NCI-H510A (cell line): ENCODE measurements at regions not wholly inside any gene's neighbourhood (a gene's known extent, or its start where the extent isn't known, plus 50 kb on each side); places are given as distances from the start of the nearest gene placed in this dataset.
"Not testable (repeated sequence)": the region's sequence is repeated elsewhere in the genome, so short reads cannot be mapped to it uniquely, and the experiment has no call there.

Source experiments
- DNase-seq: peaks from one replicate; lab custom pipeline; 2025; lab: John Stamatoyannopoulos, UW

DNA sequence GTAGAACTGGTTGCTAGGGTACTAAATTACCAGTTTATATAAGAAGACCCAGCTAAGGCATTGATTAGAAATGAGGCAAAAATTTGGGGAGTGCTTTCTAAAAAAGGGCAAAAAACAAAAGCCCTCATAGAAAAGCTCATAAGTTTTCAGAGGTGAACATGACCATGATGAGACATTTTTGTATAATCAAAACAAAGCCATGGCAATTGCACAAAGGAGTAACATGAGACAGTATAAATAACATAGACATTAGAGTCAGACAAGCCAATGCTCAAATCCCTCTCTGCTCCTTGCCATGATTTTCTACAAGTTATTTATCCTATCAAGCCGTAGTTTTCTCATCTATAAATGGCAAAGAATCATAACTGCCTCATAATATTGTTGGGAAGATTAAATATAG lies 112.2 kb upstream of the ADTRP start:
- no peak for DNase-seq

GRCh38 chr6:11890209-11890608 lies 111.6 kb upstream of the ADTRP start:
- DNase-seq, result no peak

GRCh38 chr6:11889572-11889971 lies 111.0 kb upstream of the ADTRP start:
- no peak for DNase-seq

DNA sequence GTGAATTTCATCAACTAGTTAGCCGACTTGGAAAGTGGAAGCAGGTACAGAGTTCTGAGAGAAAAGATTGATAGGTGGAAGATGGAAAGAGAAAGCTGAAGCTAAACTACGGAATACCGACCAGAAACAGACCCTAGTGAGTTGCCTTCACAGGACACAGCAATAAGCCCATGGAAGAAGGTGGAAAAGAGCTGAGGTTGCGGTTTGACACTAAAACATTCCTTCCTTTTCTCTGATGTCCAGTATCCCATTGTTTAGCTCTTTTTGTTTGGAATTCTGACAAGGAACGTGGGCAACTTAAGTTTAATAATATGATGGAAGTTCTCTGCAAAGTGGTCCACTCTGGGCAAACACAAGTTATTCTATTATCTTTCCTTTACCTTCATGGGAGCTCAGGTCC lies 110.1 kb upstream of the ADTRP start:
- no peak for DNase-seq

- DNase-seq, result no peak
Observed at GRCh38 chr6:11885159-11885558, 106.6 kb upstream of the ADTRP start.

DNA sequence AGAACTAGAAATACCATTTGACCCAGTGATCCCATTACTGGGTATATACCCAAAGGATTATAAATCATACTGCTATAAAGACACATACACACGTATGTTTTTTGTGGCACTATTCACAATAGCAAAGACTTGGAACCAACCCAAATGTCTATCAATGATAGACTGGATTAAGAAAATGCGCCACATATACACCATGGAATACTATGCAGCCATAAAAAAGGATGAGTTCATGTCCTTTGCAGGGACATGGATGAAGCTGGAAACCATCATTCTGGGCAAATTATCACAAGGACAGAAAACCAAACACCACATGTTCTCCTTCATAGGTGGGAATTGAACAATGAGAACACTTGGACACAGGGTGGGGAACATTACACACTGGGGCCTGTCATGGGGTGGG lies 104.9 kb upstream of the ADTRP start:
- DNase-seq, result not testable (repeated sequence)

- not testable (repeated sequence) for DNase-seq
Observed at GRCh38 chr6:11880156-11880555, 101.6 kb upstream of the ADTRP start.

- no peak for DNase-seq
Observed at GRCh38 chr6:11878735-11879134, 100.1 kb upstream of the ADTRP start.

DNA sequence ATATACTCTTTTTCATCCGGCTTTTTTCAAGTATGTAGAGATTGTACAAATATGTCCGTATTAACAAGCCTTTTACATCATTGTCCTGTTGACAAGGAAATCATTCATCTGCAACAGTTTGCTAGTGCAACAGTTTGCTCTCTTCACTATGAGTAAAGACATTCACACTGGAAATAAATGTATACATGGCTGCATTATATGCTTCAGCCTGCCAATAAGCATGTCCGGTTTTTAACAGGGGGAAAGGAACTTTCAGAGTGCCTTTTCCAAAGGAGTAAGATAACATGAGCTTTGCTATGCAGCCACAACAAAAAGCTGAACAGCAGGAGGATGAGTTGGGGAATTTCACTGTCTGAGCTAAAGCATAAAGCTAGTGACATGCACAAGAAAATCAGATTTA lies 99.4 kb upstream of the ADTRP start:
- no peak for DNase-seq

DNA sequence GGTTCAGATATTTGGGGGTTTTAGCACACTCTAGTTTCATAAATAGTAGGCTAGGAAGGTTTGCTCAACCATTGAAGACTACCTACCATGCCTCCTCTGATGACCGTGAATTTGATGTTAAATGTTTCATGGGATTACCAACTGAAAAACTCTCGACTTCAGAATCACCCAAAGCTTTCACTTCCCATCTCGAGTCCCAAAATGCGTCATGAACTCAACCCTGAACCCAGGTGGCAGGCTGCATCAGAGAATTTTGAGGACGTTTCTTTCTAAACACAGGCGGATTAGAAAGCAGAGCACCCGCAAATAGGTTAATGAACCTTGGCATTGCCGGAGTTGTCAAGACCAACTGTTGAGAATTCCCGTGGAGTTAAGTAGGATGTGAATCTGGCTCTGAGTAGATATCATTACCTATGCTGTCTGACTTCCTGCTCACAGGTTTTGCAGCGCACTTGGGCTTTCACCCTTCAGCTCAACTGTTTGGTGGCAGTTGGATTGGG lies 98.4 kb upstream of the ADTRP start:
- no peak for DNase-seq

DNA sequence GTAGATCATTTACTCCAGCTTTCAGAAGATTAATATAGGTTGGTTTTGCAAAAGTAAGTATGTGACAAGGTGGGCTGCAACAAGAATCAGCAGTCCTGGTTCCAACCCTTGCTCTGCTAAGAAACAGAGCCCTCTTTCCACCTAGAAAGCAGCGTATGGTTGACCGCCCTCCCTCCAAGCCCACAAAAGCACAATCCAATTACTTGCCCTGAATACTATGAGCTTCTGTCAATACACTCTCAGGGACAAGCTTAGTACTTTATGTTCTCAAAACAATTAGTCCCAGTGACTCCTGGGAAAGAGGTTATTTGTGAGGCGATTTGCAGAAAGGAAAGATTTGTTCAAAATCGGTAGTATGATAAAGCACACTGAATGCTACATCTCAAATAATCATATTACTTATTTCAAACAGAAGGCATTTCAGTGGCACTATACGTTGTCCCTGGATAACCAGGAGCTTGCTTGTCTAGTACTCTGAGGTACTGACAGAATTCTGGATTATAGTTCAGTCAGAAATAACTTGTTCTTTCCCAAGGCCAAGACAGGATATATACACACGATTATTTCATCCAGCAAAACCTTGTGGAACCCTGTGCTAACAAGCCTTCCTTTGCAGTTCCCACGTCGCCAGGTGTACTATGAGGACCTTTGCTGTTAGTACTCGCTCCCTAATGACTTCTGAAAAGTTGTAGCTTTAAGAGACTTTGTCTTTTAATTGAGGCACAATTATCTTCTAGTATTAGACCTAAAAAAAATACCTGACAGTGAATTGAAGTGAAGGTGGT lies 96.9 kb upstream of the ADTRP start:
- no peak for DNase-seq

DNA sequence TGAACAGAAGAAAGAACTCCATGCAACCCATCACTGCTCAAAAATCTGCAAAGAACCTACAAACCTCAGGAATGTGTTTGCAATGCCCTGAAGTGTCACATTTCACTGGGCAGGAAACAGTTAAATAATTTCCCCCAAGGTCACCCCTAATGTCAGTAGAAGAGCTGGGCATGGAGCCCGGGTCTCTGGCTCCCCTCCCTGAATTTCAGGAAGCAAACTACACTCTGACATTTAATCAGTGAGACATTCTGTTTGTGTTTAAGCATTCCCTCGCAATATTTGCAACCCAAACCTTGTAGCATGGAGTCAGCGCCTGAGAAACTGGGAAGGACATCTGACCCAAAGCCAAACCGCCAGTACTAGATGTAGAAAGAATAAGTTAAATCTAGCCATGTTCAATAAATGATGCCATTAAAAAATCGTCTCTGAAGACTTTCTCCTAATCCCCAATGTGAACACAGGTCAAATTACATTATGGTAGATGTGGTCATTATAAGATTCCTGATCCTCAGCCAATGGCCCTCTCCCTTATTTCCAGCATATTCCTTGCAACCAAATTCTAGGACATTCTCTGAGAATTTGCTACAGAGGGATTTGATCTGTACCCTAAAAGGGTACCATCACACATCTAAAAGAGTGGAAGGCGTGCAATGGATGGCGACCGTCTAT lies 91.2 kb upstream of the ADTRP start:
- no peak for DNase-seq

DNA sequence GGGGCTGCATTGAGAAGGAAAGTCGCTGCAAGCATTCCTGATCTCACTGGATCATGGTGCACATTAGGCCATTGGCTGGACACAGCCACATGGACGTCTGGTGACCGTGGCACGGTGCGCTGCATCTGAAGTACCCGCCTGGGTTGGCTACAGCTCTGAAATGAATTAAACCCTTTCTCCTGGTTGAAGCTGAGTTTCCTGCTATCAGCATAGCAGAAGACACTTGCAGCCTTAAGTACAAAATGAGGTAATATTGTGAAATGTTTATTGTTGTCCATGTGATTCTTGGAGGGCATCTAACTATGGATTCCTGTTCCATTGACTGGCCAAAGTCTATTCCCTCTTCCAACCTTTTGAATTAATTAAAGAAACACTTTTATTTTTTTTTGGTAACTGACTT lies 89.8 kb upstream of the ADTRP start:
- DNase-seq, result no peak

GRCh38 chr6:11865680-11866300 lies 87.2 kb upstream of the ADTRP start:
- no peak for DNase-seq

- no peak for DNase-seq
Observed at GRCh38 chr6:11858439-11858838, 79.8 kb upstream of the ADTRP start.

DNA sequence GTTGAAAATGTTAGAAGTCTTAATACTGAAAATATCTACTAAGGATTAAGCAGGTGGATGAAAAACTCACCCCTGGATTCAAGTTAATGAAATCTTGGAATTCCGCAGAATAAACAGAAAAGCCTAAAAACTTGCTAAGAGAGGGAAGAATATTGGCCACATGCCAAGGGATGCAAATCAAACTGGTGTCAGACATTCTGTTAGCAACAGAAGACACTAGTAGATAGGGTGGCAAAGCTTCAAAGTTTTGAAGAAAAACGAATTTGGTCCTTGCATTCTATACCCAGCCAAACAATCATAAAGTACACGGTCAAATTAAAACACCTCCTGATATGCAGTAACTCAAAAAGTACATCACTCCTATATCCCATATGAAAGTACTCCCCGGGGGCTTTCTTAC lies 77.1 kb upstream of the ADTRP start:
- no peak for DNase-seq

DNA sequence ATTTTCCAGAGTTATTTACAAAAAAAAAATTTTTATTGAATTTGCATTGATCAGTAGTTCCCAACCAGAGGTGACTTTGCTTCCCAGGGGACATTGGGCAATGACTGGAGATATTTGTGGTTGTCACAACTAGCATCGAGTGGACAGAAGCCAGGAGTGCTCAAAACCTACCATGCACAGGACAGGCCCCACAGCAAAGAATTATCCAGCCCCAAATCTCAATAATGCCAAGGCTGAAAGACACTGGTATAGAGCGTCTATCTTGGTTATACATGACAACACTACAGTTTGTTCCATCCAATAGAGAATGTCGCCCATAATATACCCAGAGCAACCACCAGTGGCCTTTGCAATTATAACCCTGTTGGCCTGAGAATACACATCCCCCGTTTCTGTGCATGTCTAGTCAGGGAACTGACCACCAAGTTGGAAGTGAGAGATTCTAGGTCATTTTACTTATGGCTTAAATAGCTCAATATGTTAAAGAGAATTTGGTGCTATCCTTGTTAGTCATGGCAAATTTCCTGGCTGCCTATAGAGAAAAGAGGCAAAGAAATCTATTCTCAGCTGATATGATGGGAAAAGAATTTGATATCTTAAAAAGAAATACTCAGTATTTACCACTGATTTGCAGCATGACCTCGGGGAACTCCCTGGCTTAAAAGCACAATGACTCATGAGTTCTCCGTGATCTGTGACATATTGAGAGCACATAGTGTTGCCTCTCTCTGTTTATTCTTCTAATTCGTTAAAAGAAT lies 76.0 kb upstream of the ADTRP start:
- DNase-seq, result no peak

GRCh38 chr6:11853678-11854407 lies 75.2 kb upstream of the ADTRP start:
- no peak for DNase-seq

- no peak for DNase-seq
Observed at GRCh38 chr6:11852061-11852651, 73.6 kb upstream of the ADTRP start.

DNA sequence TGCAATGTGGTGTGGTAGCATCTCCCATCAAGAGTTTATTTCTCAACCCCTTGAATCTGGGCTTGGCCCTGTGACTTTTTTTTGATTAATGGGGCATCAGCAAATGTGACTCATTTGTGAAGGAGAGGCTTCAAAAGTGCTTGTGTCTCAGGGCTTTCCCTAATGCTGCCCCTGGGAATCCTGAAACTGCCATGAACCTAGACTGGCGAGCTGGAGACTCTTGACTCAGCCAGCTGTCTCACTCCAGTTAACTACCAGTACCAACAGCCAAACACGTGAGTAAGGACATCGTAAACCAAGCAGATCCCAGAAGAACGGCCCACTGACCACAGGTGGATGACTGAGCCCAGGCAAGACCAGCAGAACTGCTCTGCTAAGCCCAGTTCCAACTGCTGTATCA lies 72.8 kb upstream of the ADTRP start:
- no peak for DNase-seq
